ENCODE measurements at regions not wholly inside any gene's neighbourhood (a gene's known extent, or its start where the extent isn't known, plus 50 kb on each side); places are given as distances from the start of the nearest gene placed in this dataset.

GRCh38 chr3:102038477-102039142 is 189.3 kb downstream of the NFKBIZ start:
- no peaks in the 10 kb centered on the region for H3K4me1 ChIP-seq (ENCODE audit: insufficient read depth, low read length)
- H3K27me3 ChIP-seq (ENCODE audit: control insufficient read depth in 1 of 2, insufficient read depth in 2 of 2, low read length in 2 of 2): no peaks in the 10 kb centered on the region
- no peak overlapping the region for H3K9ac ChIP-seq (ENCODE audit: insufficient read depth, low read depth, low read length)
- no peak overlapping the region for H3K27ac ChIP-seq (ENCODE audit: extremely low read length, insufficient read depth, low read length)
- FAIRE-seq: no peak
- TF ChIP-seq ZBTB8A (CRISPR knock-in tag; IDR thresholded peaks at IDR 0.05; ENCODE audit: borderline replicate concordance, low read depth) (no peak), GATAD1 (CRISPR knock-in tag; IDR thresholded peaks at IDR 0.05) (no peak), ZNF770 (CRISPR knock-in tag; IDR thresholded peaks at IDR 0.05) (no peak), ZNF121 (CRISPR knock-in tag; IDR thresholded peaks at IDR 0.05) (no peak), DDIT3 (CRISPR knock-in tag; IDR thresholded peaks at IDR 0.05) (no peak), CHCHD3 (CRISPR knock-in tag; IDR thresholded peaks at IDR 0.05) (no peak), SNAPC2 (CRISPR knock-in tag; IDR thresholded peaks at IDR 0.05) (no peak), IKZF1 (IDR thresholded peaks at IDR 0.05) (no peak), FOXJ3 (CRISPR knock-in tag; IDR thresholded peaks at IDR 0.05; ENCODE audit: borderline replicate concordance) (no peak), SAP130 (CRISPR knock-in tag; IDR thresholded peaks at IDR 0.05; ENCODE audit: low read depth) (no peak), ZNF780A (CRISPR knock-in tag; IDR thresholded peaks at IDR 0.05) (no peak), YEATS2 (CRISPR knock-in tag; IDR thresholded peaks at IDR 0.05; ENCODE audit: borderline replicate concordance) (no peak), ZNF558 (CRISPR knock-in tag; IDR thresholded peaks at IDR 0.05; ENCODE audit: borderline replicate concordance) (no peak), PRDM10 (CRISPR knock-in tag; IDR thresholded peaks at IDR 0.05; ENCODE audit: low read depth) (no peak), GPN1 (CRISPR knock-in tag; IDR thresholded peaks at IDR 0.05; ENCODE audit: borderline replicate concordance) (no peak), ZNF335 (CRISPR knock-in tag; IDR thresholded peaks at IDR 0.05) (no peak)
- intact Hi-C loops (cut with micrococcal nuclease; ENCODE audit: unreplicated experiment): no loop called here
- BruUV-seq (replicated peaks): no TSS peak
- no peaks in the 10 kb centered on the region for H4K20me1 ChIP-seq (ENCODE audit: insufficient read depth, low read length)
- H3K36me3 ChIP-seq (replicated peaks in 1 of 2; ENCODE audit: control insufficient read depth in 1 of 2, insufficient read depth in 2 of 2, low read length in 2 of 2): no peaks in the 10 kb centered on the region
- ATAC-seq: no peak
- ChIA-PET POLR2A (no interaction called here), CTCF (ENCODE audit: low intra/inter-chr PET ratio, low total read pairs) (no interaction called here)
- WGBS (ENCODE audit: low lambda C conversion rate): 19% methylated on average over 3 of the region's 3 CpGs
- in situ Hi-C loops (cut with HindIII; ENCODE audit: extremely low pct_ligation_motif_present, low pct_unique_long_range_greater_than_20kb): no loop called here
- no peak overlapping the region for H3K4me3 ChIP-seq (replicated peaks in 1 of 3; ENCODE audit: insufficient read depth in 1 of 3, low read depth in 2 of 3, low read length in 3 of 3)
- no peaks in the 10 kb centered on the region for H3K9me3 ChIP-seq (ENCODE audit: low read length)
- DNase-seq (ENCODE audit: low spot score): no peak
- no peak overlapping the region for H2AFZ ChIP-seq (ENCODE audit: low read length)
- H3K79me2 ChIP-seq (ENCODE audit: insufficient read depth, low read length): no peaks in the 10 kb centered on the region
- no peak overlapping the region for H3K4me2 ChIP-seq (ENCODE audit: low read depth, low read length)
